ENCODE measurements at regions not wholly inside any gene's neighbourhood (a gene's known extent, or its start where the extent isn't known, plus 50 kb on each side); places are given as distances from the start of the nearest gene placed in this dataset.

GRCh38 chr4:24033626-24034025 lies 143.8 kb upstream of the PPARGC1A start:
- Histone ChIP-seq H3K27ac (no peak overlapping the region), H3K4me3 (no peak overlapping the region)
- no peak for DNase-seq (ENCODE audit: low spot score)
- no peak for TF ChIP-seq CTCF (IDR thresholded peaks at IDR 0.05)

GRCh38 chr4:24032371-24032989 lies 142.6 kb upstream of the PPARGC1A start:
- no peak overlapping the region for H3K4me3 ChIP-seq
- TF ChIP-seq CTCF (IDR thresholded peaks at IDR 0.05): no peak
- H3K27ac ChIP-seq: no peak overlapping the region
- no peak for DNase-seq (ENCODE audit: low spot score)

- Histone ChIP-seq H3K27ac (no peak overlapping the region), H3K4me3 (no peak overlapping the region)
- DNase-seq (ENCODE audit: low spot score): no peak
- no peak for TF ChIP-seq CTCF (IDR thresholded peaks at IDR 0.05)
These were observed 136.7 kb upstream of the PPARGC1A start for GRCh38 chr4:24026596-24026995.

- no peak overlapping the region for H3K4me3 ChIP-seq
- H3K27ac ChIP-seq: no peak overlapping the region
- DNase-seq (ENCODE audit: low spot score): no peak
- no peak for TF ChIP-seq CTCF (IDR thresholded peaks at IDR 0.05)
These were observed 134.8 kb upstream of the PPARGC1A start for GRCh38 chr4:24024605-24025004.

GRCh38 chr4:24024157-24024556 lies 134.3 kb upstream of the PPARGC1A start:
- Histone ChIP-seq H3K27ac (no peak overlapping the region), H3K4me3 (no peak overlapping the region)
- DNase-seq (ENCODE audit: low spot score): no peak
- no peak for TF ChIP-seq CTCF (IDR thresholded peaks at IDR 0.05)

- no peak overlapping the region for H3K4me3 ChIP-seq
- DNase-seq (ENCODE audit: low spot score): no peak
- no peak overlapping the region for H3K27ac ChIP-seq
- no peak for TF ChIP-seq CTCF (IDR thresholded peaks at IDR 0.05)
These were observed 125.9 kb upstream of the PPARGC1A start for GRCh38 chr4:24015782-24016181.

- DNase-seq (ENCODE audit: low spot score): no peak
- Histone ChIP-seq H3K27ac (no peak overlapping the region), H3K4me3 (no peak overlapping the region)
- no peak for TF ChIP-seq CTCF (IDR thresholded peaks at IDR 0.05)
These were observed 124.0 kb upstream of the PPARGC1A start for GRCh38 chr4:24013668-24014422.
